ENCODE measurements at regions not wholly inside any gene's neighbourhood (a gene's known extent, or its start where the extent isn't known, plus 50 kb on each side); places are given as distances from the start of the nearest gene placed in this dataset.

DNA sequence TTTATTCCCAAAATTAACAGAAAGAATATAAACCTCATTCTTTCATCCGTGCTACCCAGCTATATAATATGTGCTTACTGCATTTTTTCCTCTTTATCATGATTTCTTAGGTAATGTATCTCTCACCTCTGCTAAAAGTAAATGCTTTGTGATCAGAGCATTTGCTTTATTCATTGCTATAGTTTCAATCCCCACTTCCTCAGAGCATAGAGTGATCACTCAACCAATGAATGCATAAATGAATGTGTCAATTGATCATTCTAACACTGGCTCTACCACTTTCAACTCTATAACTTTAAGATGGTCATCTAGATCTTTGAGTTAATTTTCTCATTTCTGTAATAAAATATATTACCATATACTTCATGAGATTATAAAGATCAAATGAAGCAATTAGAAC lies 719.2 kb downstream of the CETN3 start:
- Histone ChIP-seq H3K27me3 (replicated peaks in 1 of 7) (no peaks in the 10 kb centered on the region), H3K4me3 (no peak overlapping the region), H3K4me1 (peaks cover 0 to 4% (median 0%) of the 10 kb centered on the region in 6 donors), H3K36me3 (no peaks in the 10 kb centered on the region), H3K27ac (no peak overlapping the region), H3K9me3 (no peaks in the 10 kb centered on the region)
- WGBS, 5 donors, result 83 to 87% (median 84%) methylated on average over 1 of the region's 1 CpG
- no peak for DNase-seq
- no peak for TF ChIP-seq POLR2A (IDR thresholded peaks at IDR 0.05)
- TF ChIP-seq POLR2AphosphoS5 (IDR thresholded peaks at IDR 0.05), result no peak
- no peak for TF ChIP-seq CTCF (IDR thresholded peaks at IDR 0.05 in 8 of 11, conservative IDR thresholded peaks at IDR 0.05 in 3 of 11)
- intact Hi-C loops (cut with DNase I; ENCODE audit: low total_unique reads), result no loop called here

GRCh38 chr5:89686081-89686765 lies 723.3 kb downstream of the CETN3 start:
- DNase-seq, result no peak
- no peak overlapping the region for H3K4me3 ChIP-seq
- H3K27me3 ChIP-seq (replicated peaks in 1 of 7), result no peaks in the 10 kb centered on the region
- no peaks in the 10 kb centered on the region for H3K36me3 ChIP-seq
- no peak overlapping the region for H3K27ac ChIP-seq
- intact Hi-C loops (cut with DNase I; ENCODE audit: low total_unique reads), result no loop called here
- WGBS, 5 donors, result 19 to 45% (median 32%) methylated on average over 4 of the region's 4 CpGs
- peaks cover 0 to 13% (median 0%) of the 10 kb centered on the region in 8 donors for H3K9me3 ChIP-seq
- TF ChIP-seq CTCF (IDR thresholded peaks at IDR 0.05 in 8 of 11, conservative IDR thresholded peaks at IDR 0.05 in 3 of 11), result no peak
- no peak for TF ChIP-seq POLR2A (IDR thresholded peaks at IDR 0.05)
- TF ChIP-seq POLR2AphosphoS5 (IDR thresholded peaks at IDR 0.05), result no peak
- peaks cover 0 to 4% (median 0%) of the 10 kb centered on the region in 6 donors for H3K4me1 ChIP-seq

GRCh38 chr5:89676634-89677033 lies 732.9 kb downstream of the CETN3 start:
- no peaks in the 10 kb centered on the region for H3K36me3 ChIP-seq
- no peak overlapping the region for H3K27ac ChIP-seq
- H3K4me1 ChIP-seq, result no peaks in the 10 kb centered on the region
- no peak for DNase-seq
- TF ChIP-seq POLR2A (IDR thresholded peaks at IDR 0.05) (no peak), CTCF (IDR thresholded peaks at IDR 0.05 in 8 of 11, conservative IDR thresholded peaks at IDR 0.05 in 3 of 11) (no peak), POLR2AphosphoS5 (IDR thresholded peaks at IDR 0.05) (no peak)
- intact Hi-C loops (cut with DNase I; ENCODE audit: low total_unique reads), result no loop called here
- no peaks in the 10 kb centered on the region for H3K27me3 ChIP-seq (replicated peaks in 1 of 7)
- peaks cover 0 to 4% (median 0%) of the 10 kb centered on the region in 8 donors for H3K9me3 ChIP-seq
- H3K4me3 ChIP-seq, result no peak overlapping the region
- 73 to 88% (median 83%) methylated on average over 2 of the region's 2 CpGs for WGBS, 5 donors

- H3K4me3 ChIP-seq, result no peak overlapping the region
- WGBS, 5 donors, result 95 to 100% (median 97%) methylated on average over 1 of the region's 1 CpG
- no peaks in the 10 kb centered on the region for H3K27me3 ChIP-seq (replicated peaks in 1 of 7)
These were observed 736.5 kb downstream of the CETN3 start for GRCh38 chr5:89673019-89673418.

More at GRCh38 chr5:89673019-89673418, 736.5 kb downstream of the CETN3 start:
- no peak for DNase-seq
- intact Hi-C loops (cut with DNase I; ENCODE audit: low total_unique reads), result no loop called here
- Histone ChIP-seq H3K36me3 (no peaks in the 10 kb centered on the region), H3K4me1 (no peaks in the 10 kb centered on the region), H3K27ac (no peak overlapping the region), H3K9me3 (peaks cover 0 to under 1% (median 0%) of the 10 kb centered on the region in 8 donors)
- TF ChIP-seq CTCF (IDR thresholded peaks at IDR 0.05 in 8 of 11, conservative IDR thresholded peaks at IDR 0.05 in 3 of 11) (no peak), POLR2A (IDR thresholded peaks at IDR 0.05) (no peak)

All from spleen (tissue), 11 donors.